ENCODE measurements at regions not wholly inside any gene's neighbourhood (a gene's known extent, or its start where the extent isn't known, plus 50 kb on each side); places are given as distances from the start of the nearest gene placed in this dataset.
"Not testable (repeated sequence)": the region's sequence is repeated elsewhere in the genome, so short reads cannot be mapped to it uniquely, and the experiment has no call there.

DNA sequence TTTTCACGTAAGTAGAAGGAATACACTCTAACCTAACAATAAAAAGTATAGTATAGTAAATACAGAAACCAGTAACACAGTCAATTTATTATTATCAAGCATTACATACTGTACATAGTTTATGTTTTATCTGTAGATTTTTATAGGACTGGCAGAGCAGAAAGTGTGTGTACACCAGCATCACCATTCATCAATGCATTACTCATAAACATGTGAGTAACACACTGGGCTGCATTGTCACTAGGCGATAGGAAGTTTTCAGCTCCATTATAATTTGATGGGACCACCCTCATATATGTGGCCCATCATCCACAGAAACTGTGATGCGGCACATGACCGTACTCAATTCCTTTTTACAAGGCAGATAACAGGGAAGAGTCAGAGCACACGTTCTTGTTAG lies 137.8 kb upstream of the RBPJ start:
- DNase-seq, result no peak

DNA sequence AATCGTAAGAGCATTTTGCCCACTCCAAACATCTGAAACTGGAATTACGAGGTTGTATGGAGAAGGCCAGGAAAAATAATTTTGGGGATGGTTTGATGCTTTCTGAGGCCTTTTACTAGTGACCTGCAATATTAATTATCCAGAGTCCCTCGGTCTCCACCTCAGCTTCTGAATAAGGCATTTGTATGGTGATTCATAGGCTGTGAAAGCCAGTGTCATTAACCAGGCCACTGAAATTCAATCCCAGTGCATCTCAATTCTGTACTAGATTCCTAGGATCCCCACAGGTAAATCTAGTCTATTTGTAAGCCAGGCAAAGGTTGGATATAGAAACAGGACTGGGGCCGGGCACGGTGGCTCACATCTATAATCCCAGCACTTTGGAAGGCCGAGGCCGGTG lies 135.4 kb upstream of the RBPJ start:
- no peak for DNase-seq

- DNase-seq, result no peak
Observed at GRCh38 chr4:26191353-26191752, 129.5 kb upstream of the RBPJ start.

DNA sequence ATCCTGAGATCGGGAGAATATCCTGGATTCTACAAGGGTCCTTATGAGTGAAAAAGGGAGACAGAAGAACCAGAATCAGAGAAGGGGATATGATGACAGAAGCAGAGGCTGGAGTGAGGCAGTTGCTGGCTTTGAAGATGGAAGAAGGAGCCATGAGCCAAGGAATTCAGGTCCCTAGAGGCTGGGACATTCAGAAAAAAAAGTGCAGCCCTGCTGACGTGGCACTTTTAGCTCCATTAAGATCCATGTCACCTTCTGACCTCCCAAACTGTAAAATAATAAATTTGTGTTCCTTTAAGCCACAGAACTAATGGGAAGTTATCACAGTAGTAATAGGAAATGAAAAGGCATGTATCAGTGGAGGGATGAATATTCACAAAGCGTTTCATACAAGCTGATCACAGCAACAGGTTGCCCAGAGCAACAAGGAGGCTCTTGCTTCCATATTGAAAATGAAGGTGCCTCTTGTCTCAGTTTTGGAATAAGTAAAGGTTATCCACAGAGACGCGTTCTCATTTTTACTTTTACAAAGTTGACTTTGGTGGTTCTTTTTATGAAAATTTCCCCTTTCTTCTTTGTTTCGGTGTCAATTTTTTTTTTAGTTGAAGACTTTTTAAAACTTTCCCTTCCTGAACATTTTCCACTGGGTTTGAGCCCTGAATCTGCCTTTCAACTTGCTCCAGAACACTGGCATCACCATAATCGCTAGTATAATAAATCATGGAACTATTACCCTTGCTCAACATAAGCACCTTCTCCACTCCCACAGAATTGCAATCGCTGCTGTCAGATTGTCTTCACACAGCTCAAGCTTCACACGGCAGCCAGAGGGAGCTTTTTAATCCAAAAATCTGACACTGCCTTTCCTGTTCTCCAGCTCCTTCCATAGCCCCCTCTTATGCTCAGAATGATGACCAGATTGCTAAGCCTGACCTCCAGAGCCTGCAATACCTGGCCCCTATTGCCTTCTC lies 127.6 kb upstream of the RBPJ start:
- no peak for DNase-seq

GRCh38 chr4:26194764-26195163 lies 126.0 kb upstream of the RBPJ start:
- no peak for DNase-seq

DNA sequence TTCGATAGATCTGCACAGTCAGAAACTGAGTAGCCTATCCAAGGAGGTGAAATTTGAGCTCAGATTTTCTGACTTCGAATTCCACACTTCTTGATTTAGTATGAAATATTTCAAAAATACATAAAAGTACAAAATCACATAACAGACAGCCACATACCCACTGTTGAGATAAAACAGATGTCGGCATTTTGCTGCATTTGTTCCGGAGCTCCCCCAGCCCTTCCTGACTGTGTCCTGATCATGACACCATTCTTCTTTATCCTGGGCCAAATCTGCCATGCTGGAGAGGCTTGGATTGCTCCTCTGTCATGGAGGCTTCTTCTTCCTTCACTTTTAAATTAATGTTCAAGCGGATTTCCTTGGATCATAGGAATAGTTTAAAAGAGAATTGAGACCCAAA lies 124.2 kb upstream of the RBPJ start:
- no peak for DNase-seq

- DNase-seq, result no peak
Observed at GRCh38 chr4:26197018-26197779, 123.6 kb upstream of the RBPJ start.

GRCh38 chr4:26198931-26199330 lies 121.9 kb upstream of the RBPJ start:
- not testable (repeated sequence) for DNase-seq

- no peak for DNase-seq
Observed at GRCh38 chr4:26199596-26199995, 121.2 kb upstream of the RBPJ start.

- DNase-seq, result no peak
Observed at GRCh38 chr4:26201120-26201519, 119.7 kb upstream of the RBPJ start.

DNA sequence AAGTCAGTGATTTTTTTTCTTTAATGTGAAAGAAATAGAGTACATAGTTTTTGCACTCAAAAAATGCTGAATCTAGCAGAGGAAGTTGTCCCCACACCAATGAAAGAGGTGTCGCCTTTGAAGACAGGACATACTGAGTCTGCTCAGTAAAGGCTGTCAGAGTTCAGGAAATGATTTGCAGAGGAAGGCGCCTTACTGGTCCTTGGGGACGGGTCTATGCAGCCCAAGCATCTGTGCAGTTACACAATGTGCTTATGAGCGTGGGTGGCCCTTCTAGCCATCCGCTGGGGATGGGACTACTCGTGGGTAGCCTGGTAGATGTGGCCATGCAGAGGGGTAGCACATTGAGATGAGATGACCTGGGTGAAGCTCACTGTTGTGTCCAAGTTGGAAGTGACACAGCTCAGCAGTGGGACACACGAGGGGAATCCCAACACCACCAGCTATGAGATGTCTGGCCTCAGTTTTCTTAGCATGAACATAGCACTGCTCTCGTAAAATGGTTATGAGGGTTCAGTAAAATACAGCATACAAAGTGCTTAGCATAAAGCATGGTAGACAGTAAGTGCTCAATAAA lies 116.5 kb upstream of the RBPJ start:
- no peak for DNase-seq

DNA sequence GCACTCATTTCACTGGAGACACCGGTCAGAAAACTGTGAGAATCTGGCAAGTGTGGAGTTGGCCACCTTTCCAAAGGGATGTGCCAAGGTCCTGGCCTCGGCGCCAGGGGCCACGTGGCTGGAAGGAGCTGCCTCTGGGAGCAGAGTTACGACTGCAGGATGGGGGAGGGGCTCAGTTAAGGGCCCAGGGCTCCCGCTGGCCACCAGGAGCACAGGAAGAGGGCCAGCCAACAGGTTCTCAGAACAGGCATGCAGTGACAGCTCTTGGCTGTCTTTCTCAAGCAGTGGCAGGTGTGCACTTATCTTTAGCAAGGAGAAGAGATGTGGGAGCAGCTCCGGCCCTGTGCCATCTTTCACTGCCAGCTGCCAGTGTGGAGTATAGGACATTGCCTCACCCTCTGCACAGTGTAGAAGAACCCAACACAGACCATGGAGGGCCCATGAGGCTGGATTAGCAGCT lies 115.9 kb upstream of the RBPJ start:
- no peak for DNase-seq

DNA sequence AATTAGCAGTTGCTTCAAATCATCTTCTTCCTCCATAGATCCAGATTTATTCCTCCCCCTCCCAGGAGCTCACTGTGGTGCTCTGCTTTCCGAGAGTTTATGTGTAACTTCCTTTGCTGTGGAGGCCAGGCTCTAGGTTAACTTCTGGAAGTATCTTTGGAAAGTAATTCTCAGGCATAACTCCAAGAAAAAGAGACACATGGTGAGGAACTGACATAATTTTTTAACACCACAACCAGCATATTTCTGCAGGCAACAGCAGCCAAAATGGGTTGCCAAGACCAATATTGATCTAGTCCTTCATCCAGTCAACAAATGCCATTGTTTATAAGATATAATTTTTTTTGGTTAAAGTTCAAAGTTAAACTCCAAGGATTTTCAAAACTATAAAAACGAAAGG lies 114.5 kb upstream of the RBPJ start:
- no peak for DNase-seq

- DNase-seq, result no peak
Observed at GRCh38 chr4:26206999-26207398, 113.8 kb upstream of the RBPJ start.

DNA sequence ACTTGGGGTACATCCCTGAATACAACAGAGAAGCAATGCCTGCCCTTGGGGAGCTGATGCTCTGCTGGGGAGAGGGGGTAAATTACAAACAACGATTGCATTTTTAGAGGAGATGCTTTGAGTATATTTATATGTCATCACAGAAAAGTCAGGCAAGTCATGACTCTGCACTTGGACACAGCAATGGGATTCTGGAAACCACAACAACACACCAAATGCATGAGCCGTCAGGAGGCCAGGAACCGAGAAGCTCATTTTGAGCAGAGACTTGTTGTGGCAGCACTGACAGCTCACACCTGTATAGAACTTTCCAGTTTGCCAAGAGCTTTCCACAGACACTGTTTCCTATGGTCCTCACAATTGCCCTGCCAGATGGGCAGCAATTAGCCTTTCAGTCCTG lies 113.2 kb upstream of the RBPJ start:
- no peak for DNase-seq

DNA sequence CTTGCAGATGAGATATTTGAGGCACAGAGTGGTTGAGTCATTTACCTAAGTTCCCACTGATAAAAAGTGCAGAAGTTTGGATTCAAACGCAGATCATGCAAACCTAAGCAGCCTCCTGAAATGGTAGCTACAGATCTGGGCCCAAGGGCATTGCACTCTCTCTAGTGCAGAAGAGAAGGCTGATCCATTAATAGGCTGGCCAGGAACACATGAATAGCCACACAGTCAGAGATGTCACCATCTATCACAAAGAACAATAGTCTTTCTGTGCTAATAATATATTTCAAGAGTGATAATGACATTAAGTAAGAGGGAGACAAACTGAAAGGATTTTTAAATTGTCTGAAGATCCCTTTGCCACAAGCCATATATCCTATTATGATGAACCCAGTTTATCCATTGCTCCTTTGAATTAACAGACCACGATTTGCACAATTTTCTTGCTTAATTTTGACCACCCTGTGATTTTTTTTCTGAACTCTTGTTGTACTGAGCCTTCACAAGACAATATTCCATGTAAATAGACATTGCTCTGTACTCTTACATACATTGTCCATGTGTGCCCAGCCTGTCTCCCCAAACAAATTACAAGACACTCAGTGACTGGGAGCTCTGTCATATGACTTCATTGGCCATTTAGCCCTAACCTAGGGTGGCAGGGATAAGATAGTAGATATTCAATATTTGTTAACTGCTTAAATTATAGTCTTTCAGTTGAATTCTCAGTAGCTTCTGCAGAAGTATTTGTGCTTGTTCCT lies 112.4 kb upstream of the RBPJ start:
- no peak for DNase-seq

DNA sequence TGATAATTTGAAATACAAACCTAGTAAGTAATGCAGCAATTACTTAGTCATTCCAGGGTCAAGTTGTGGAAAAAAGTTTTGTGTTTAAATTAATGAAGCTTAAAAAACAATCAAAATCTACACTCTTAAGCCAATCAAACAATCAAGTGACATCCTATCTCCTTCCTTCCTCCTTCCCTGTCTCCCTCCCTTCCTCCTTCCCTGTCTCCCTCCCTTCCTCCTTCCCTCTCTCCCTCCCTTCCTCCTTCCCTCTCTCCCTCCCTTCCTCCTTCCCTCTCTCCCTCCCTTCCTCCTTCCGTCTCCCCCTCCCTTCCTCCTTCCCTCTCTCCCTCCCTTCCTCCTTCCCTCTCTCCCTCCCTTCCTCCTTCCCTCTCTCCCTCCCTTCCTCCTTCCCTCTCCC lies 111.4 kb upstream of the RBPJ start:
- DNase-seq, result not testable (repeated sequence)

DNA sequence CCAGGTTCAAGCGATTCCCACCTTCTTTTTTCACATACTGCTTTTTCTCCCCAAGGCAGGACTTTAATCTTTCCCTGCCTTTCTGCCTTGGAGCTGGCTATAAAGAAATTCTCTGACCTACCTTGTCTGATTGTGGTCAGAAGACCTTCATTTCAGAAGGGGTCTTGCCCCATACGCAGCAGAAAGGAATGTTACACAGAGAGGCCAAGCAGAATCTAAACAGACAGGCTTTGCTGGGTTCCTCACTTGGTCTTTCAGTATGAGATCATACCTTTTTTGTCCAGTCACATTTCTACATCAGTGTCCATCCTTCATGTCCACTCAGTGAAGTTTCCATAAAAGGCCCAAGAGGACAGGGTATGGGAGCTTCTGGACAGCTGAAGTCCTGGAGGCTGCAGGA lies 108.3 kb upstream of the RBPJ start:
- no peak for DNase-seq

- DNase-seq, result no peak
Observed at GRCh38 chr4:26213317-26213716, 107.5 kb upstream of the RBPJ start.

DNA sequence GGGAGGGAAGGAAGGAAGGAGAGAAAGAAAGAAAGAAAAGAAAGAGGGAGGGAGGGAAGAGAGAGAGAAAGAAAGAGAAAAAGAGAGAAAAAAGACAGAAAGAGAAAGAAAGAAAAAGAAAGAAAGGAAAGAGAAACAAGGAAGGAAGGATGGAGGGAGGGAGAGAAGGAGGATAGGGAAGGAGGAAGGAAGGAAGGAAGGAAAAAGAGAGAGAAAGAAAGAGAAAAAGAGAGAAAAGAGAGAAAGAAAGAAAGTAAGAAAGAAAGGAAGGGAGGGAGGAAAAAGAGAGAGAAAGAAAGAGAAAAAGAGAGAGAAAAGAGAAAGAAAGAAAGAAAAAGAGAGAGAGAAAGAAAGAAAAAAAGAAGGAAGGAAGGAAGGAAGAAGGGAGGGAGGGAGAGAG lies 105.8 kb upstream of the RBPJ start:
- DNase-seq, result no peak

DNA sequence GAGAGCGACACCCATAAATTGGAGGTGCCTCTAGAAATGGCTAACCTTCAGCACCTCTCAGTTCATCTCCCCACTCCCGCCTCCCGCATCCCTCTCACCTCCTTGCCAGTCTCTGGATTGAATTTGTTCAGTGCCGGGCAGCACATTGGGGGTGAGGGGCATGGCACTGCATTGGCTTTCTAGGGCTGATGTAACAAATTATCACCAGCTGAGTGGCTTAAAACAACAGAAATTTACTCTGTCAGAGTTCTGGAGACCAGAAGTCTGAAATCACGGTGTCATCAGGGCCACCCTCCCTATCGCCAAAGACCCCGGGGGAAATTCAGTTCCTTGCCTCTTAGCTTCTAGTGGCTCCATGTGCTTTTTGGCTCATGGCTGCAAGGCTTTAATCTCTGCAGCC lies 105.1 kb upstream of the RBPJ start:
- DNase-seq, result no peak

DNA sequence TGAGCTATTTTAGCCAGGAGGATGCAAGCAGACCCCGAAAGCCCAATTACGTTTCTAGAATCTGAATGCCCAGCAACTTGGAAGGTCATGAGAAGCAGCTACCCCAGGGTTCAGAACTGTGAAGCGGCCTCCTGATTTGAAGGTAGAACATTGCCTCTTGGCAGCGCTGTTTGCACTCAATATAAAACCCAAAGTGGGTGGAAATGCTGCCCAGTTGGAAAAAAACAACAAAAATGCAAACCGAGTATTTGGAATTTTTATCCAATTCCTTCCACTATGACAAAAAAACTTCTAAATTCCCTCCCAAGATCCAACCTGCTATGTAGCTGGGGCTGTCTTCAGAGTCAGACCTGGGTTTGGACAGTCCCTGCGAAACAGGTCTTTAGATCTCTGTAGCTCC lies 103.3 kb upstream of the RBPJ start:
- no peak for DNase-seq

All from NCI-H526 treated with DMSO at 0.1 percent for 48 hours (cell line).